Activated T-cell treated with anti-CD3 and anti-CD28 coated beads, Interleukin-2, amount 50 U/mL, for 4 hours (primary cell): ENCODE measurements at regions not wholly inside any gene's neighbourhood (a gene's known extent, or its start where the extent isn't known, plus 50 kb on each side); places are given as distances from the start of the nearest gene placed in this dataset.

Experiments used
- ATAC-seq, 2 donors: fragments of 200-7000 bp; cut with Tn5 transposase; one replicate each; pipeline ENCODE4 v1.10.0; 2021
- DNase-seq: peaks from one replicate; pipeline ENCODE4 v3.0.0-alpha.2; 2020
- H3K27me3 Mint-ChIP-seq: one replicate; pipeline ENCODE4 v1.8.0; 2021; ENCODE audit warnings: low read depth, mixed read lengths
- H3K36me3 Mint-ChIP-seq: one replicate; pipeline ENCODE4 v1.8.0; 2022; ENCODE audit warnings: mixed read lengths; ENCODE audit not compliant: insufficient read depth
- H3K4me1 Mint-ChIP-seq: one replicate; pipeline ENCODE4 v1.8.0; 2021; ENCODE audit warnings: low read depth, mixed read lengths
- H3K4me3 Mint-ChIP-seq: one replicate; pipeline ENCODE4 v1.8.0; 2021; ENCODE audit warnings: mild to moderate bottlenecking, moderate library complexity, mixed read lengths
- H3K9me3 Mint-ChIP-seq: one replicate; pipeline ENCODE4 v1.8.0; 2021; ENCODE audit warnings: mixed read lengths

GRCh38 chr5:165881259-165881658 lies 2375.8 kb downstream of the MAT2B start:
- no peaks in the 10 kb centered on the region for H3K36me3 Mint-ChIP-seq
- no peaks in the 10 kb centered on the region for H3K27me3 Mint-ChIP-seq
- no peak overlapping the region for H3K4me3 Mint-ChIP-seq
- peaks cover 25% of the 10 kb centered on the region for H3K9me3 Mint-ChIP-seq
- DNase-seq (no peak), ATAC-seq (no peak)
- no peaks in the 10 kb centered on the region for H3K4me1 Mint-ChIP-seq

GRCh38 chr5:165882099-165882498 lies 2376.7 kb downstream of the MAT2B start:
- Mint-ChIP-seq H3K36me3 (no peaks in the 10 kb centered on the region), H3K4me3 (no peak overlapping the region), H3K4me1 (no peaks in the 10 kb centered on the region), H3K9me3 (peaks cover 18% of the 10 kb centered on the region), H3K27me3 (no peaks in the 10 kb centered on the region)
- DNase-seq: no peak
- no peak for ATAC-seq

GRCh38 chr5:165885623-165886350 lies 2380.4 kb downstream of the MAT2B start:
- H3K27me3 Mint-ChIP-seq: no peaks in the 10 kb centered on the region
- no peak overlapping the region for H3K4me3 Mint-ChIP-seq
- ATAC-seq: no peak
- peaks cover 12% of the 10 kb centered on the region for H3K9me3 Mint-ChIP-seq
- H3K36me3 Mint-ChIP-seq: no peaks in the 10 kb centered on the region
- no peaks in the 10 kb centered on the region for H3K4me1 Mint-ChIP-seq
- no peak for DNase-seq

- no peaks in the 10 kb centered on the region for H3K4me1 Mint-ChIP-seq
- peaks cover 11% of the 10 kb centered on the region for H3K9me3 Mint-ChIP-seq
- no peaks in the 10 kb centered on the region for H3K27me3 Mint-ChIP-seq
- H3K4me3 Mint-ChIP-seq: no peak overlapping the region
- DNase-seq (no peak), ATAC-seq (no peak)
- no peaks in the 10 kb centered on the region for H3K36me3 Mint-ChIP-seq
Measured at GRCh38 chr5:165887147-165887546, 2381.7 kb downstream of the MAT2B start.

GRCh38 chr5:165892383-165892782 lies 2387.0 kb downstream of the MAT2B start:
- ATAC-seq: no peak
- no peaks in the 10 kb centered on the region for H3K36me3 Mint-ChIP-seq
- no peak overlapping the region for H3K4me3 Mint-ChIP-seq
- H3K27me3 Mint-ChIP-seq: no peaks in the 10 kb centered on the region
- no peak for DNase-seq
- no peaks in the 10 kb centered on the region for H3K4me1 Mint-ChIP-seq
- H3K9me3 Mint-ChIP-seq: peaks cover 20% of the 10 kb centered on the region

- Mint-ChIP-seq H3K4me1 (no peaks in the 10 kb centered on the region), H3K9me3 (peaks cover 20% of the 10 kb centered on the region), H3K36me3 (no peaks in the 10 kb centered on the region), H3K27me3 (no peaks in the 10 kb centered on the region), H3K4me3 (no peak overlapping the region)
- DNase-seq: no peak
- no peak for ATAC-seq
Measured at GRCh38 chr5:165894916-165895315, 2389.5 kb downstream of the MAT2B start.

- Mint-ChIP-seq H3K27me3 (no peaks in the 10 kb centered on the region), H3K36me3 (no peaks in the 10 kb centered on the region), H3K9me3 (peaks cover 19% of the 10 kb centered on the region), H3K4me1 (no peaks in the 10 kb centered on the region), H3K4me3 (no peak overlapping the region)
- DNase-seq: no peak
- ATAC-seq: no peak
Measured at GRCh38 chr5:165903835-165904234, 2387.6 kb upstream of the WWC1 start.

- H3K36me3 Mint-ChIP-seq: no peaks in the 10 kb centered on the region
- no peaks in the 10 kb centered on the region for H3K27me3 Mint-ChIP-seq
- ATAC-seq (no peak), DNase-seq (no peak)
- no peaks in the 10 kb centered on the region for H3K4me1 Mint-ChIP-seq
- H3K9me3 Mint-ChIP-seq: peaks cover 21% of the 10 kb centered on the region
- no peak overlapping the region for H3K4me3 Mint-ChIP-seq
Measured at GRCh38 chr5:165906871-165907270, 2384.6 kb upstream of the WWC1 start.

GRCh38 chr5:165913059-165913458 lies 2378.4 kb upstream of the WWC1 start:
- ATAC-seq: no peak
- peaks cover 13% of the 10 kb centered on the region for H3K9me3 Mint-ChIP-seq
- no peaks in the 10 kb centered on the region for H3K36me3 Mint-ChIP-seq
- H3K4me1 Mint-ChIP-seq: no peaks in the 10 kb centered on the region
- no peak overlapping the region for H3K4me3 Mint-ChIP-seq
- no peaks in the 10 kb centered on the region for H3K27me3 Mint-ChIP-seq
- DNase-seq: no peak

GRCh38 chr5:165914456-165914855 lies 2377.0 kb upstream of the WWC1 start:
- Mint-ChIP-seq H3K27me3 (no peaks in the 10 kb centered on the region), H3K9me3 (peaks cover 5% of the 10 kb centered on the region), H3K36me3 (no peaks in the 10 kb centered on the region), H3K4me1 (no peaks in the 10 kb centered on the region), H3K4me3 (no peak overlapping the region)
- ATAC-seq (no peak), DNase-seq (no peak)

GRCh38 chr5:165919196-165919595 lies 2372.2 kb upstream of the WWC1 start:
- Mint-ChIP-seq H3K4me1 (no peaks in the 10 kb centered on the region), H3K36me3 (no peaks in the 10 kb centered on the region), H3K9me3 (peaks cover 10% of the 10 kb centered on the region), H3K27me3 (no peaks in the 10 kb centered on the region), H3K4me3 (no peak overlapping the region)
- DNase-seq (no peak), ATAC-seq (no peak)

GRCh38 chr5:165920655-165921054 lies 2370.8 kb upstream of the WWC1 start:
- H3K4me3 Mint-ChIP-seq: no peak overlapping the region
- peaks cover 11% of the 10 kb centered on the region for H3K9me3 Mint-ChIP-seq
- ATAC-seq (no peak), DNase-seq (no peak)
- no peaks in the 10 kb centered on the region for H3K36me3 Mint-ChIP-seq
- no peaks in the 10 kb centered on the region for H3K27me3 Mint-ChIP-seq
- no peaks in the 10 kb centered on the region for H3K4me1 Mint-ChIP-seq

- Mint-ChIP-seq H3K9me3 (peaks cover 24% of the 10 kb centered on the region), H3K4me3 (no peak overlapping the region), H3K27me3 (no peaks in the 10 kb centered on the region), H3K36me3 (no peaks in the 10 kb centered on the region), H3K4me1 (no peaks in the 10 kb centered on the region)
- ATAC-seq (no peak), DNase-seq (no peak)
Measured at GRCh38 chr5:165928971-165929370, 2362.5 kb upstream of the WWC1 start.

- no peak overlapping the region for H3K4me3 Mint-ChIP-seq
- no peaks in the 10 kb centered on the region for H3K4me1 Mint-ChIP-seq
- ATAC-seq (no peak), DNase-seq (no peak)
- peaks cover 17% of the 10 kb centered on the region for H3K9me3 Mint-ChIP-seq
- H3K36me3 Mint-ChIP-seq: no peaks in the 10 kb centered on the region
- no peaks in the 10 kb centered on the region for H3K27me3 Mint-ChIP-seq
Measured at GRCh38 chr5:165940541-165940940, 2350.9 kb upstream of the WWC1 start.

- DNase-seq: no peak
- Mint-ChIP-seq H3K4me3 (no peak overlapping the region), H3K9me3 (peaks cover 14% of the 10 kb centered on the region), H3K36me3 (no peaks in the 10 kb centered on the region), H3K4me1 (no peaks in the 10 kb centered on the region), H3K27me3 (no peaks in the 10 kb centered on the region)
- ATAC-seq: no peak
Measured at GRCh38 chr5:165956854-165957253, 2334.6 kb upstream of the WWC1 start.
